Raji (cell line): ENCODE measurements at regions not wholly inside any gene's neighbourhood (a gene's known extent, or its start where the extent isn't known, plus 50 kb on each side); places are given as distances from the start of the nearest gene placed in this dataset.

Experiments used
- POLR2A ChIP-seq: IDR thresholded peaks from 2 replicates; pipeline ENCODE4 v1.6.1; 2011; ENCODE audit warnings: low read depth, low read length, control low read depth; ENCODE audit not compliant: insufficient read depth

DNA sequence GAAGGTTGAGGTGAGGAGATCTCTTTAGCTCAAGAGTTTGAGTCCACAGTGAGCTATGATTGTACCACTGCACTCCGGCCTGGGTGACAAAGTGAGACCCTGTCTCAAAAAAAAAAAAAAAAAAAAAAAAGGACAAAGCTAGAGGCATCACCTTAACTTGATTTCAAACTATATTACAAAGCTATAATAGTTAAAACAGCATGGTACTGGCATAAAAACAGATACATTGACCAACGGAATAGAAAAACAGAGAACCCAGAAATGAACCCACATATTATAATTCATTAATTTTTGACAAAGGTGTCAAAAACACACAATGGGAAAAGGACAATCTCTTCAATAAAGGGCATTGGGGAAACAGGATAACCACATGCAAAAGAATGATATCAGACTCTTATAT is 50.8 kb upstream of the MBOAT1 start:
- TF ChIP-seq POLR2A, result no peak

GRCh38 chr6:20265842-20266241 is 53.6 kb upstream of the MBOAT1 start:
- TF ChIP-seq POLR2A, result no peak

- TF ChIP-seq POLR2A, result no peak
These were observed 54.8 kb upstream of the MBOAT1 start for GRCh38 chr6:20266851-20267608.

DNA sequence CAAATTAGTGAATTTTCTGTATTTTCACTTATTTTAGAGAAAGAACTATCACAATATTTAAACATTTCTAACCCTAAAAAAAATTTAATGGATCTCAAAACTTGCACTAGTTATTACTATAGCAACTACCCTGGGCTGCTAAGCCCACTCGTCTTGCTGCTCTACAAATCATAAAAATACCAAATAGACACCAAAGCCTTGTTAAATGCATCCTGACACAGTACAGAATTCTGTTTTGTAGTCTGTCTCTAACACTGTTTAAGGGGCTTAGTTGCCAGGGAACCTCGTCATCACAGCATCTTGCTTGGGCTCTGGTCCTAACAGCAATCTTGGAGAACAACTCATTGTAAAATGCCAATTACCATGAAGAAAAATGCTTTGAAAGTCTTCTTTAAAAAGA is 56.9 kb upstream of the MBOAT1 start:
- TF ChIP-seq POLR2A, result no peak

DNA sequence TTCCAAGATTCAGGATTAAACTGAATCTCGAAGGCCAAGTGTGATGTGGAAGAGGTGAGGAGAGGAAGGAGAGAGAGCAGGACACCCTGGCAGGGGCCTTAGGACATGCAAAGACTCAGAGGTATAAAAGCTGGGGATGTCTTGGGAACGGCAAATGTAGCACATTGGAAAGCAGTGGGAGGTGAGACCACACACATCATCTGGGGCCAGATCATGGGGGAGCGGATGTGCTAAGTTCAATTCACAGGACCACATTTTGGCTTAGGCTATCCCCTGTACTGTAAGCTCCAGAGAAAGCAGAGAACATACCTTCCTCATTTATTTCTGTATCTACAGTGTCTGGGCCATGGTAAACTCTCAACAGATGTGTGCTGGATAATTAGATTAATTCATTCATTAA is 59.5 kb upstream of the MBOAT1 start:
- TF ChIP-seq POLR2A, result no peak

DNA sequence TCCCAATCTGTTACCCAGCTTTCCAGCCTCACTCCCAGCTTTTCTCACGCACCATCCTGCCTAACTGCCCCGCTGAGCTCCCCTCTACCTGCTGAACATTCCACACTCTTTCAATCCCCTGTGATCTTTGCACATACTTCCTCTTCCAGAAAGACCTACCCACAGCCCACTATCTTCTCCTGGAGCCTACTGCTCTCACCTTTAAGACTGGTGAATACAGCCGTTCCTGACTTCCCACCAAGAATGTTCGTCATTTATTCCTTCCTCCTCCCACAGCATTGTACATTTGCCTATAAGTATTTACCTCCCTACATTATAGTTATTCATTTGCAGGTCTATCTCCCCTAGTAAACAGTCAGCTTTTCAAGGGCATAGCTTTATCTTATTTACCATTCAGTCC is 61.9 kb upstream of the MBOAT1 start:
- TF ChIP-seq POLR2A, result no peak

GRCh38 chr6:20279051-20279450 is 66.8 kb upstream of the MBOAT1 start:
- no peak for TF ChIP-seq POLR2A

DNA sequence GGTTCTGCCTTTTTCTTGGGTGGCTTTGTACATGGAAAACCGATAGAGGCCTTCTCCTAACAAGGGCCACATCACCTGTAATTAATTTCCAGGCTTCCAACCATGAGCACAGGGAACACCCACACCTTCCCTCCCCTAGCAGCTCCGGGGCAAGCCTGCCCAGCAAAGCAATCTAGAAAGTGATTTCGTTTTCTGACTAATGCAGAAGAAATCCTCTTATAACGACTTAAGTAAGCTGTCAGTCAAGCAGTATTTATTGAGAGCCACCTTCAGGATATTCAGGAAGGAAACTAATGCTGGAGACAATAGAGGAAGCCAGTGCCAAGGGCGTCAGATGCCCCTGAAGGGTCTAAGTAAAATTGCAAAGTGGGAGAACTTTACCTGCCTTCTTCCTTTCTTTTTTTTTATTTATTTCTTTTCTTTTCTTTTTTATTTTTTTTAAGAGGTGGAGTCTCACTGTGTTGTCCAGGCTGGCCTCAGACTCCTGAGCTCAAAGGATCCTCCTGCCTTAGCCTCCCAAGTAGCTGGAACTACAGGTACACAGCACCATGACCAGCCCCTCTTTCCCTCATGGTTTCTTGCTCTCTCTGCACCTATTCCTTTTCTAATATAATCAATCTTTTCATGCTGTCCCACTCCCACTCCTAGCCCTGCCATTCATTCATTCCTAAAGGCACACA is 67.5 kb upstream of the MBOAT1 start:
- TF ChIP-seq POLR2A, result no peak

DNA sequence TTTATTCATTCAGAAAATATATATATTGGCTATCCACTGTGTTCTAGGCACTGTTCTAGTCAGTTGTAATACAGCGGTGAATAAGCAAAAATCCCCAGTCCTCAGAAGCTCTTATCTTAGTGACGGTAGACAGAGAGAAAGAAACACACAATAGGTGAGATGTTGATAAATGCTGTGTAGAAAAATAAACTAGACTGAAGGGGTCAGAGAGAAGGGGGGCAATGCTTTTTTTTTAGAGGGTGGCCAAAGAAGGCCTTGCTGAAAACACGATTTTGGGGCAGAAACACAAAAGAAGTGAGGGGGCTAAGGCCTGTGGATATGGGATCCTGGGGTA is 68.0 kb upstream of the MBOAT1 start:
- TF ChIP-seq POLR2A, result no peak

- TF ChIP-seq POLR2A, result no peak
These were observed 72.4 kb upstream of the MBOAT1 start for GRCh38 chr6:20284672-20285071.

DNA sequence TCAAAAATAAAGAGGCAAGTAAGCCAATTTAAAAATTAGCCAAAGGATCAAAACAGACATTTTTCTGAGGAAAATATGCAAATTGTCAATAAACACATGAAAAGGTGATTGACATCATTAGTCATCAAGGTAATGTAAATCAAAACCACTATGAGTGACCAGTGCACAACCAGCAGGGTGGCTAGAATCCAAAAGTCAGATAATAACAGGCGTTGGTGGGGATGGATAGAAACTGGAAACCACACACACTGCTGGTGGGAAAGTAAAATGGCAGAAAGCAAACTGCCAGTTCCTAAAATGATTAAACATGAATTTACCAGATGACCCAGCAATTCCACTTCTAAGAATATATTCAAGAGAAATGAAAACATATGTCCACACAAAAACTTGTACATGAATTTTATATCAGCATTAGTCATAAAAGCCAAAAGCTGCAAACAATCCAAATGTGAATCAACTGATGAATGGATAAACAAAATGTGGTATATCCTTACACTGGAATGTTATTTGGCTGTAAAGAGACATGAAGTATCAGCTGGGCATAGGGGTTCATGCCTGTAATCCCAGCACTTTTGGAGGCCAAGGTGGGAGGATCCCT is 74.8 kb upstream of the MBOAT1 start:
- no peak for TF ChIP-seq POLR2A

- no peak for TF ChIP-seq POLR2A
These were observed 79.7 kb upstream of the MBOAT1 start for GRCh38 chr6:20291764-20292580.

DNA sequence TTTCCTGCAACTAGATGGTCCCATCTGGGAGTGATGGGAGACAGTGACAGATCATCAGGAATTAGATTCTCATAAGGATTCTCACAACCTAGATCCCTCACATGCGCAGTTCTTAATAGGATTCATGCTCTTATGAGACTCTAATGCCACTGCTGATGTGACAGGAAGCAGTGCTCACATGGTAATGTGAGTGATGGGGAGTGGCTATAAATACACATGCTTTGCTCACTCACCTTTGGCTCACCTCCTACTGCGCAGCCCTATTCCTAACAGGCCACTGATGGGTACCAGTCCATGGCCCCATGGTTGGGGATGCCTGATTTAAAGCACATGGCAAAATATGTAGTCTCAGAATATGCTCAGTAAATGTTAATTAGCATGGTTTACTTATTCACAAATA is 80.6 kb upstream of the MBOAT1 start:
- TF ChIP-seq POLR2A, result no peak

GRCh38 chr6:20301256-20301655 is 89.0 kb upstream of the MBOAT1 start:
- no peak for TF ChIP-seq POLR2A

DNA sequence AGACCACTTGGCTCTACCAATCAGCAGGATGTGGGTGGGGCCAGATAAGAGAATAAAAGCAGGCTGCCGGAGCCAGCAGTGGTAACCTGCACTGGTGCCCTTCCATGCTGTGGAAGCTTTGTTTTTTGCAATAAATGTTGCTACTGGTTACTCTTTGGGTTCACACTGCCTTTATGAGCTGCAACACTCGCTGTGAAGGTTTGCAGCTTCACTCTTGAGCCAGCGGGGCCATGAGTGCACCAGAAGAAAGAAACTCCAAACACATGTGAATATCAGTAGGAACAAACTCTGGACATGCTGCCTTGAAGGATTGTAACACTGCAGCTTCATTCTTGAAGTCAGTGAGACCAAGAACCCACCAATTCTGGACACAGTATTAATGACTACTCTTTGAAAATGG is 89.9 kb upstream of the MBOAT1 start:
- no peak for TF ChIP-seq POLR2A
